ENCODE measurements at regions not wholly inside any gene's neighbourhood (a gene's known extent, or its start where the extent isn't known, plus 50 kb on each side); places are given as distances from the start of the nearest gene placed in this dataset.

DNA sequence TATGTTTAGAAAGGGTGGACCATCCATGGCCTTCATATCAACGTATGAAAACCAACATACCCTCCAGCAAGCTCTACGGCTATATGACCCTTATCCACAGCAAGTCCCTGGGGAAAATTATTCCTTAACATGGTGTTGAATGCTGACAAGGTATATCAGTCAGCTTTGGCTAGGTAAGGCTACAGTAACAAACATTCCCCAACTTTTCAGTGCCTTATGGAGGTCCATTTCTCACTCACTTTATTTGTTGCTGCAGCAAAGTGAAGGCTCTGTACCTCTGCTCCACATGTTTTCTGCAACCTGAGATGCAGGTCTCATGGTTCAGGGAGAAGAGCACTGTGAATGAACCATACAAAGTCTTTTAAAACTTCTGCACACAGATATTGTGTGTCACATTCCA, 83.8 kb upstream of the TOX3 start:
- in situ Hi-C loops (cut with HindIII; ENCODE audit: low pct_ligation_motif_present, low pct_unique_long_range_greater_than_20kb, low sequenced_read_pairs): no loop called here
- DNase-seq: no peak

DNA sequence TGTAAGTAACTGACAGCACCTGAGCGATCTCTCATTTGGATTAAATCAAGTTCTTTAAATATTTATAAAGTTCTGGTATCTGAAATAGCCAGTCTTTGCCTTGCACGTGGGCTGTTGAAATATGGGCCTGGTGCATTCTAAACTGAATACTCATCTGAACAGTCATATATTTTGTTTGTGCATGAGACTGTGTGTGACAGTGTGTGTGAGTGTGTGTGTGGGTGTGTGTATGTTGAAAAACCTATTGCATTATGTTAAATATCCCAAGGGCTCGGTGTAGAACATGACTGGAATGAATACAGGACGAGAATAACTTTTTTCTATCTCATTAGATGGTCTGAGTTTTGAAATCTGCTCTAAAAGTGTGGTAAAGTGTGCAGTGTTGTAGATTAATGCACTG, 82.4 kb upstream of the TOX3 start:
- in situ Hi-C loops (cut with HindIII; ENCODE audit: low pct_ligation_motif_present, low pct_unique_long_range_greater_than_20kb, low sequenced_read_pairs): no loop called here
- DNase-seq: no peak

DNA sequence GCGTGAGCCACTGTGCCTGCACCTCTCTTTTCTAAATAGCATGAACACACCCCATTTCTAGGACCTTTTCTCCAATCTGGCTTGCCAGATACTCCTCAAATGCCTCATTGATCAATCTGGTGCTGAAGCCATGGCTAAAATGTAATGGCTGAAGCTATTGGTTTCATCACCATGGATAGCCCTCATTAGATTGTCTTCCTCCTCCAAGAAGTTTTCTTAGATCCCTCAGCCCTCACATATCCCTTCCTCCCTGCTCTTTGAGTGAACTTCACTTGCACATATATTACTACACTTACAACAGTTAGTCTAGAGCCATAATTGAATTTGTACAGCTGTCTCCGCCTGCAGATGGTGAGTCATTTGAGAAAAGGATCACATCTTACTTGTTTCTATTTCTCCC, 77.9 kb upstream of the TOX3 start:
- in situ Hi-C loops (cut with HindIII; ENCODE audit: low pct_ligation_motif_present, low pct_unique_long_range_greater_than_20kb, low sequenced_read_pairs): no loop called here
- DNase-seq: no peak

DNA sequence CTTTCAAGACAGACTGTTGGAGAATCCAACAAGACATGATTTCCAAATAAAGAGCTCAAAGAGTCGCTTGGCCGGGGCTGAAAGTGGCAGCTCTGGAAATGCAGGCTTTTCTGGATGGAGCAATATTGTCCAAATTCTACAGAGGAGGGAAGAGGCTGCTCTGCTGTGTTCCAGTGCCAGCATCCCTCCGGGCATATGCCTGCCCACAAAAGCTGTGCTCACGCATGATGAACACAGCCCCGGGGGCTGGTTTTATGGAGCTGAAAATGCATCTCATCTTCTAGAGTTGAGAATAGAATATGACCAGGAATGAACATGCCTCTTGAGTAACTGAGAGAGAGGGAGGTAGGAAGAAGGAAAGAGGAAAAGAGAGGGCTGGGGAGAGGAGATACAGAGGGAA, 74.7 kb upstream of the TOX3 start:
- DNase-seq: no peak
- in situ Hi-C loops (cut with HindIII; ENCODE audit: low pct_ligation_motif_present, low pct_unique_long_range_greater_than_20kb, low sequenced_read_pairs): no loop called here

DNA sequence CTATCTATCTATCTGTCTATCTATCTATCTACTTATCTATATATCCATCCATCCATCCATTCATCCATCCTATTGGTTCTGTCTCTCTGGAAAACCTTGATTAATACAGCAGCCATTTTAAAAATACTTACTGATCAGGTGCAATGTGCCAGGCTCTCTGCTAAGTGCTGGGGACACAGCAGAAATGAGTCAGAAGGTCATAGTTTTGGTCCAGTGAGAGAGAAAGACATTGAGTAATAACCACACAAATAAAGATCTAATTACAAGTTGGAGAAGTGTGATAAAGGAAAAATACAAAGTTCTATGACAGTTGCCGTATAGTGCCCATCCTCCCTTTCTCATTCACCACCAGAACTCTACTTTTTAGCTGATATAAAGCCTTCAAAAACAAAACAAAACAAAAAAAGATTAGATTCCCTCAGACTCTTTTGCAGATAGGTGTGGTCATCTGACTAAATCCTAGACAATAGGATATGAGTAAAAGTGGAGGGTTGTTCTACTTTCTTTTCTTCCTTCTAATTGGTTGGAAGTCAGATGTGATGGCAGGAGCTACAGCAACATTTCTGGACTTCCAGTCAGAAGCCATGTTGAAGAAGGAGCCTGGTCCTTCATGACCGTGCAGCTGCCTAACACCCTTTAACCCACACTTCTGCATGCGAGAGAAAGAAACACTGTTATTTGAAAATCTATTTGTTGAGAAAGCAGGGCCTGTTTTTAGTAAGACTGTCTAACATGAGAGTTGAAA, 72.0 kb upstream of the TOX3 start:
- in situ Hi-C loops (cut with HindIII; ENCODE audit: low pct_ligation_motif_present, low pct_unique_long_range_greater_than_20kb, low sequenced_read_pairs): no loop called here

DNA sequence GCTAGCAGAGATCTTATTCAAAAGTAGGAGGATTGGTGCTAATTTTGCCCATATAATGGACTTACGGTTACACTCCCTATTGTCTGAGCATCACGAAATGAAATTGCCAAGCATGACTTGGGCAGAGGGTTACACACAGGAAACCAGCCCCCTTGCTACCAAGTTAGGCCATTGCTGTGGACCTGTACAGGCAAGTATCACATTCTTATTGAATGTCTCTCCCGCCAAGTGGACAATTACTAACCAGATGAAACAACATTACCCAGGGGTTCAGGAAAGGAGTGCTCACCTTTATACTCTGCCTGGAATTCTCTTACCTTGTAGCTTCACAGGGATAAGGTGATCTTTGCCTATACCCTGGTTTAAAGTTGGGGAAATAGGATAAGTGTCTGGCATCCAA, 70.6 kb upstream of the TOX3 start:
- DNase-seq: no peak
- in situ Hi-C loops (cut with HindIII; ENCODE audit: low pct_ligation_motif_present, low pct_unique_long_range_greater_than_20kb, low sequenced_read_pairs): no loop called here

More for the DNA sequence above, 72.0 kb upstream of the TOX3 start:
- no peak for DNase-seq

DNA sequence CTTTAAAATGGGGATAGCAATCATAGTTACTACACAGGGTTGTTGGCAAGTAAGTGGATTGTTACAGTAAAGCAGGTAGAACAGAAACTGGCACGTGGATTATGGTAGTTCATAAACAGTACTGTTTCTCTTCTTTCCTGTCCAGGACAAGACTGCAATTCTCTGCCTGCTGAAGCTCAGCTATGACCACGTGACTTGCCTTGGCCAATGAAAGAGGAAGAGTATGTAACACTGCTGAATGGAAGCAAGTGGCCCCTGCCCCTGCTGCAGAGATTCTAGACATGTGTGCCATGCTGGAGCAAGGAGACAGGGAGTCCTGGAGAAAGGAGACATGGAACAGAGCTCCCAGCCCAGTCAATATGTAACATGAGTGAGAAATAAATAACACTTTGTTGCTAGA, 66.6 kb upstream of the TOX3 start:
- no peak for DNase-seq
- in situ Hi-C loops (cut with HindIII; ENCODE audit: low pct_ligation_motif_present, low pct_unique_long_range_greater_than_20kb, low sequenced_read_pairs): no loop called here

DNA sequence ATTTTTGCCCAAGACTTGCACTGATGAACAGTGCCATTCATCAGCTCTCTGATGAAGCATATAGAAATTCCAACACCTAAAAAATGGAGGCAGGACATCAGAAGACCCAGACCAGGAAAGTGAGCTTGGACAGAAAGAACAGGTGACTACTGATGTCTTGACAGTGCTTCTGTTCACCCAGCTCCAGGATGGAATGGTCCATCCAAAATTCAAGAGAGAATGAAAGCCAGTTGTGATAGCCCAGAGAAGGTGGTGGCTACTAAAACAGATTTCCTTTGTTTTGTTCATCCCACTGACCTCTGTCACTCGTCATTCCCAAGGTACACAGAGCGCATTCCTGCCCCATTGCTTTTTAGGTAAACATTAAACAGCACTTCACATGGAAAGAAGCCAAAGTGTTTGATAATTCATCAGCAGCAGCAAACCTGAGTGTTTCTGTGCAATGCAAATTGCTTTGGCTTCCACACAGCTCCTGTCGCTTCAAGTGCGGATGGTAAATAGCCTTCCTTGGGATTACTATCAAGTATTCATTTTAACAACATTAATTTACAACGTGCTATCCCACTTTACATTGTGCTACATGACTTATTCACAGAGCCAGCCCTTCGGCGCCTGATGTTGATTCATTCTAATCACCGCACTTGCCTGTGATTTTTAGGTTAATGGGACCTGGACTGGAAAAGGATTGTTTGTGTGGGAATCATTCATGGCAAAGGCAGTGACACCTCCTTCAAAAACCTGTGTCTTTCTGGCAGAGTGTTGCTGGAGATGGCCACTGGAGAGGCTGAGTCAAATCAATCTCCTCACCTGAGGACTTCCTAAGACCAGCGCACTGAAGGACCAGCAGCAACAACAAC, 65.1 kb upstream of the TOX3 start:
- in situ Hi-C loops (cut with HindIII; ENCODE audit: low pct_ligation_motif_present, low pct_unique_long_range_greater_than_20kb, low sequenced_read_pairs): no loop called here
- DNase-seq: peak; percentile 71

DNA sequence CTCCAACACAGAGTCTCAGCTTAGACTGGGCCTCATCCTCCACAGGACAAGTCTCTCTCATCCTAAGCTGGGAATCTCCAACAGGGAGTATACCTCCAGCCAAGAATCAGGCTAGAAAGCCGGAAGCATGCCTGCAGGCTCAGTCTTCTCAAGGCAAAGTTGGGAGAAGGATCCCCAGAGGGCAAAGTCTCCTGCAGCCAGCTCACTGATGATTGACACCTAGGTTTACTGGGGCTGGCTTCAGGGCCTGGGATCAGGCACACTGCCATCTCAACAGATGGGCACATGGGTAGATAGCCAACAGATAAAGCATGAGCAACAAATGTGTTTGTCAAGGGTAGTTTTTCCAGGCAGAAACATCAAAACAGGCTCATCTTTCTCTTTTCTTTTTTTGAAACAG, 56.1 kb upstream of the TOX3 start:
- in situ Hi-C loops (cut with HindIII; ENCODE audit: low pct_ligation_motif_present, low pct_unique_long_range_greater_than_20kb, low sequenced_read_pairs): no loop called here
- no peak for DNase-seq

DNA sequence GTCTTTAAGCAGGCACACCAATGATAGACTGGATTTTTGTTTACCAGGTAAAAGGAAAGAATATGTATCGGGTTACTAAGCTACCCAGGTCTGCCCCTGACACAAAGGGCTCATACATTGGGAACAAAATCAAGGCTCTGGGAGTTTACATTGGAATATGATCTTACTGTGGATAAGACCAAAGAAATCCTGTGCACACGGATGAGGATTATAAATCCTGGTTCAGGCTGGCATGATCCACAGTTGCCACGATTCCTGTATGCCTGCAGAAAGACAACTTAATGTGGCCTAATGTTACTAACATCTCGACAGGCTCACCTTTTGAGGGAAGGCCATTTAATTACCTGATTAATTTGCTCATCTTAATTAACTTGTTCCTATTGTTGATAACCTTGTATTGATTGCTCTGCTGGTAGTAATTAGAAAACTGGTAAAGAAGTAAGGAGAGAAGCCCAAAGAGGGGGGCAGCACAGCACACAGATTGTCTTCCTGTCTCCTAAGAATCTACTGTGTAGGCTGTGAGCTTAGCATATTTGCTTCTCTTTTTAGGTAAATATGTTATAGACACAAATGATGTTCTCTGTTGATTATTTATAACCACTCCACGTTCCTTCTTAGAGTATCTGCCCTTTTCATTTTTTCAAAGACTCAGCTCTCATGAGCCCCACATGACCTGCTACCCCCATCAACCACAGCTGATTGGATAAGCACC, 51.0 kb upstream of the TOX3 start:
- no peak for DNase-seq
- in situ Hi-C loops (cut with HindIII; ENCODE audit: low pct_ligation_motif_present, low pct_unique_long_range_greater_than_20kb, low sequenced_read_pairs): no loop called here

DNA sequence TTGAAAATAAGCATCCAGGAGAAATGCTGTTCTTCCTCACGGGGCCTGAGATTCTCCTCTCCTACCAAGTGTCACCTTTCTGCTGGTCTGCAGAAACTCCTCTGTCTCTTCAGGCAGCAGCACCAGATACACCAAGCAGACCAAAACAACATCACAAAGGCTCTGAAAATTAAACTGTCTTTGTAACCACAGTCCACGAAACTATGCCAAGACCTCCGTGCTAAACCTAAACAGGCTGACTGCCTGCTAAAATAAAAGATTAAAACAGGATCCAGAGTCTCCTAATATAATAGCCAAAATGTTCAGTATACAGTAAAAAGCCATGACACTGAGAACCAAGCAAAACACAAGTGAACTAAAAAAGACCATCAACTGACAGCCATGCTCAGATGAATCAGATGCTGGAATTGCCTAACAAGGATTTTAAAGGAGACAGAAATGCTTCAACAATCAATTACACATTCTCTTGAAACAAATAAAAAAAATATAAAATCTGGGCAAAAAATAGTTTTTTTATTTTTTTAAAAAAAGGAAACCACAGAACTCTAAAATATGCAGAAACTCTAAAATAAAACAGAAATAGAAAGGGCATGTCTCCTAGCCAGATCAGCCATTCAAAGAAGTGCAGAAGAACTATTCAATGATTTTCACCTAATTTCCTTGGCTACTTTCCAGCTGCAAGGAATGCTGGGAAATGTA, 50.3 kb upstream of the TOX3 start:
- in situ Hi-C loops (cut with HindIII; ENCODE audit: low pct_ligation_motif_present, low pct_unique_long_range_greater_than_20kb, low sequenced_read_pairs): no loop called here
- DNase-seq: no peak

Measured in ACHN (cell line).